Kidney epithelial cell (primary cell): ENCODE measurements at regions not wholly inside any gene's neighbourhood (a gene's known extent, or its start where the extent isn't known, plus 50 kb on each side); places are given as distances from the start of the nearest gene placed in this dataset.

Experiments used
- DNase-seq: peaks from one replicate; pipeline ENCODE4 v3.0.0-alpha.2; 2010; ENCODE audit warnings: low read depth
- H3K27me3 ChIP-seq: 2 replicates; pipeline ENCODE4 v1.6.0; 2011; ENCODE audit warnings: low read length; ENCODE audit not compliant: control insufficient read depth, insufficient read depth
- H3K36me3 ChIP-seq: 2 replicates; pipeline ENCODE4 v1.5.1; 2011; ENCODE audit warnings: low read length; ENCODE audit not compliant: control insufficient read depth, insufficient read depth
- H3K4me3 ChIP-seq: 2 replicates; pipeline ENCODE4 v1.5.1; 2011; ENCODE audit warnings: low read depth, mild to moderate bottlenecking, control low read depth, low read length
- TF ChIP-seq, protein P1 (sequence below): IDR thresholded peaks from 2 replicates; pipeline ENCODE4 v1.5.1; 2011; ENCODE audit warnings: mild to moderate bottlenecking, moderate library complexity, low read length, control low read depth, inconsistent platforms; ENCODE audit not compliant: insufficient read depth, poor library complexity, severe bottlenecking

DNA sequence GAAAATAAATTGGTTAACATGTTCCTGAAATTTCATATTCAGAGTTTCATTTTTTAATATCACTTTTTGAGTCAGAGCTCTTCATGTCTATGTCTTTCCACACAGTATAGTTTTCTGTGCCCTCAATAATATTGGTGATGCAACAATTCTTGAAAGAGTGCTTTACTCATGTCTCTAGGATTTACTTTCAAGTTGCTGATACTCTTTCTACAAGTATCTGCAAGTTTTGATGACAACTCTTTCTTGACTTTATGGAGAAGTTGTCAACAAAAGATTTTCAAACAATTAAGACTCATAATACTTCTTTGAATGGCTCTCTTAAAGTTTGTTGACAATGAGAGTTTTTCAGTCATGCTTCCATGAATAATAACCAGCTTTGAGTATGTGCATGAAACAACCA lies 561.7 kb downstream of the DIAPH3 start:
- DNase-seq, result no peak
- Histone ChIP-seq H3K36me3 (no peaks in the 10 kb centered on the region), H3K27me3 (no peaks in the 10 kb centered on the region), H3K4me3 (no peak overlapping the region)
- TF ChIP-seq, protein P1, sequence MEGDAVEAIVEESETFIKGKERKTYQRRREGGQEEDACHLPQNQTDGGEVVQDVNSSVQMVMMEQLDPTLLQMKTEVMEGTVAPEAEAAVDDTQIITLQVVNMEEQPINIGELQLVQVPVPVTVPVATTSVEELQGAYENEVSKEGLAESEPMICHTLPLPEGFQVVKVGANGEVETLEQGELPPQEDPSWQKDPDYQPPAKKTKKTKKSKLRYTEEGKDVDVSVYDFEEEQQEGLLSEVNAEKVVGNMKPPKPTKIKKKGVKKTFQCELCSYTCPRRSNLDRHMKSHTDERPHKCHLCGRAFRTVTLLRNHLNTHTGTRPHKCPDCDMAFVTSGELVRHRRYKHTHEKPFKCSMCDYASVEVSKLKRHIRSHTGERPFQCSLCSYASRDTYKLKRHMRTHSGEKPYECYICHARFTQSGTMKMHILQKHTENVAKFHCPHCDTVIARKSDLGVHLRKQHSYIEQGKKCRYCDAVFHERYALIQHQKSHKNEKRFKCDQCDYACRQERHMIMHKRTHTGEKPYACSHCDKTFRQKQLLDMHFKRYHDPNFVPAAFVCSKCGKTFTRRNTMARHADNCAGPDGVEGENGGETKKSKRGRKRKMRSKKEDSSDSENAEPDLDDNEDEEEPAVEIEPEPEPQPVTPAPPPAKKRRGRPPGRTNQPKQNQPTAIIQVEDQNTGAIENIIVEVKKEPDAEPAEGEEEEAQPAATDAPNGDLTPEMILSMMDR, result no peak

DNA sequence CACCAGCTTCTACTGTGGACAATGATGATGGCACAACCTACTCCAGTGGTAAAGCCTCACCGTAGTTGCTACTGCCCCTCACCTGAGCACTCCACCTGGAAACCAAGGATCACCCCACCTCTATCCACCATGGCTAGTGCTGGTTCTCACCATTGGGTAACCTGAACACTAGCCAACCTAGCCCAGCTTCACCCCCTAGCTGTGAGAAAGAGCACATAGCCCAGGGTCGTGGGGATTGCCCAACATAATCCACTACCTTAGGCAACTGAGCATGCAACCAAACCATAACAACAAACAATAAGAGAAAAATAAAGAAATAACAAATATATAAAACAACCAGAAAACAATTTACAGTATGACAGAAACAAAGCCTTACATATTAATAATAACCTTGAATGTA lies 560.1 kb downstream of the DIAPH3 start:
- no peak for DNase-seq
- no peak overlapping the region for H3K4me3 ChIP-seq
- H3K27me3 ChIP-seq, result no peaks in the 10 kb centered on the region
- no peaks in the 10 kb centered on the region for H3K36me3 ChIP-seq
- TF ChIP-seq, protein P1, result no peak

DNA sequence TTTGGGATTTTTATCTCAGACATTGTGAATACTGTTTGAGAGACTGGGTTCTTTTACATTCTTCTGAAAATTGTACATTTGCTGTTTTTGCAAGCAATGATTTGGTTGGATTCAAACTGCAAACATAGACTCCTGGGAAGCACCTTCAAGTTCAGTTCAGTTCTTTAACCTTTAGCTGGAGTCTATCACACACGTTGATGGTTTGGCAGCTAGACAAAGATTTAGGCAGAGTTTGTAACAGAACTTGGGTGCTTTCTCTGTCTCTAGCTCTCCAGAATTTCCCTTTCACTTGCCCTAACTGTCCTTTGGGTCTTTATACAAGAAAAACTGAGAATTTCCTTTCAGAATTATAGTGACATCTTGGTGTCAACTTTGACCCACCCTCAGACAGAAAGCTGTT lies 556.6 kb downstream of the DIAPH3 start:
- no peak for DNase-seq
- Histone ChIP-seq H3K27me3 (no peaks in the 10 kb centered on the region), H3K36me3 (no peaks in the 10 kb centered on the region), H3K4me3 (no peak overlapping the region)
- TF ChIP-seq, protein P1, result no peak

DNA sequence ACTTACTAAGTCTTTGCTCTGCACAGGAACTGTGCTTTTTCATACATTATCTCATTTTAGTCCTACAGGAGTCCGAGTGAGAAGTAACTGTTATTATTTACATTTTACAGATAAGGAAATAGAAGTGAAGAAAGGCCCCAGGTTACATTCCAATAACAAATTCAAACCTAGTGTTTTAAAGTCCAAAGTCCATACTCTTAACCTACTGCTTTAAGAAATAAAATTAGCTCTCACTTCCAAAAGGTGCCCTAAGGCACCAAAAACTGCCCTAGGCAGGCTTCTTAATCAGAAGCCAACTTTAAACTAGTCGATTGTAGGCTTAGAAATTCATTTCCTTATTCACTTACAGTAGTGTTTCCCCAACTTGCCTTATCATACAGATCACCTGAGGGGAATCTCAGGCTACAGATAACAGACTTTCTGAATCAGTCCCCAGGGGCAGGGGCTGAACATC lies 555.9 kb downstream of the DIAPH3 start:
- no peaks in the 10 kb centered on the region for H3K36me3 ChIP-seq
- TF ChIP-seq, protein P1, result no peak
- no peaks in the 10 kb centered on the region for H3K27me3 ChIP-seq
- no peak for DNase-seq
- H3K4me3 ChIP-seq, result no peak overlapping the region

DNA sequence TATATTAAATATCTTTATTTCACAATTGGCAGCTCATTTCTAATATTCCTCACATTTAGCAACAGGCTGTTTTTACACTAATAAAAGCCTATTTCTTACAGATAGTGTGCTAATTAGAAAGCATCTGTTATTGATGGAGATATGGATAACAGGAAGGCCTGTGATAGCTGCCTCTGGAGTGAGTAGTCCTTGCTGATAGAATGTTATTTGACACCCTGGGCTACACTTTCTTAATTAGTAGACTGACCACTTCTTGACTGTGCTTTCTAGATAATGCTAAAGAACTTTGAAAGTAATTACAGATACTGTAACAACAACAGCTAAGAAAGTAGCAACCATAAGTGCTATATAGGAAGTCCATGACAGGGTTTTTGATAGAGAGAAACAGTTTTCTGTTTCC lies 554.3 kb downstream of the DIAPH3 start:
- DNase-seq, result no peak
- TF ChIP-seq, protein P1, result no peak
- Histone ChIP-seq H3K27me3 (no peaks in the 10 kb centered on the region), H3K4me3 (no peak overlapping the region), H3K36me3 (no peaks in the 10 kb centered on the region)
